G401 (cell line): ENCODE measurements at regions not wholly inside any gene's neighbourhood (a gene's known extent, or its start where the extent isn't known, plus 50 kb on each side); places are given as distances from the start of the nearest gene placed in this dataset.
A peak's percentile ranks its signal among the peaks of the same experiment; 100 is the strongest.

Experiments
- DNase-seq: peaks from one replicate; pipeline ENCODE4 v3.0.0-alpha.2; 2015; ENCODE audit warnings: low spot score
- in situ Hi-C: cut with HindIII; loops from 2 replicates; pipeline ENCODE4 v1.10.0; 2016; ENCODE audit warnings: low sequenced_read_pairs, mixed read lengths

DNA sequence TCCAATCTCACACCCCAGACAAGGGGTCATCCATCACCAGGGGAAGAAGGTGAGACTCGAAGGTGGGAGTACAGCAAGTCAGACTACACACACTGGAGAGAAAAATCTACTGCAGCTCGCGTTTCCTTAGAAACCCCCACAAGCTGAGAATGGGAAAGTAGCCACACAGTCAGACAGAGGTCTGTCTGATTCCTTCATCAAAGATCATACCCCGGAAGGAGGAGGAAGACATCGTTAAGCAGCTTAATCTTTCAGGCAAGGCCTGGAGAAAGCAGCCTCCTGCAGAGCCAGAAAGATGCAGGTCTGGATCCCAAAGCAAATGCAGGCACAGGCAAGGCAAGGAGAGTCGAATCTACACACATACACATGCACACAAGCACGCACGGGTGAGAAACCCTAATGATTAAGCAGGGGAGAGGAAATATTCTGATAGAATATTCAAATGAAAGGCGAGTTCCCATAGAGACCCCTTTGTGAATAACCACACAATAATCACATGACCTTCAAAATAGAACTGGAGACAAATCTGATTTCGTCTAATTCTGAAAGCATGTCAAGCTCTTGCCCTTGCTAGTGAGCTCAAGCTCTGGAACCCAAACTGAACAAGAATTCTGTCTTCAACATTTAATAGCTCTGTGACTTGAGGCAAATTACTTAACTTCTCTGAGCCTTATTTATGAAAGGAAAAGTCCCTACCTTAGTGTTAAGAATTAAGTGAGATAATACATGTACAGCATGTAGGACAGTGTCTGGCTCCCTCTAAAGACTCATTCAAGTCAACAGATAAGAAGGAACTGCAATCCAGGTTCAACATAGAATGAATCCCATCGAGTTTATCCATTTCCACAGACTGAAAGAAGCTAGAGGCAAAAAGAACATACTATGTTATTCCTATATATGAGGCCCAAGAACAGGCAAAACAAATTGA is 387.8 kb downstream of the OMA1 start:
- in situ Hi-C loops = no loop called here
- DNase-seq = no peak

DNA sequence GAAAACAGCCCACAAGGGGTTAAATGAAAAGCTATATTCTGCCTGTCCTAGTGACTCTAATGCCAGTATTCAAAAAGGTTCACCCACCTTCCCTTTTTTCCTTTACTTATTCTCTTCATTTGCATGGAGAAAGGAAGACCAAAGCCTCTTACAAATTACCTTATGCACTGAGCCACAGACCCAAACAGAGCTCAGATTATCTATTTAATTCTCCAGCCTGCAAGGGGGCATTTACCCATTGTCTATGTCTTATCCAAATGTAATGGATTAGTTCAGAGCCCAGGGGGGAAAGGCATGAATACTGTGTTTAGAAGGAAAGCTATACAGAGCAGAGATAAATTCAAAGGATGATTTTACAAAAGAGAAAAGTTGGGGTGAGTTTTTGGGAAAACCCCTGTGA is 388.5 kb downstream of the OMA1 start:
- no peak for DNase-seq
- in situ Hi-C loops = no loop called here

DNA sequence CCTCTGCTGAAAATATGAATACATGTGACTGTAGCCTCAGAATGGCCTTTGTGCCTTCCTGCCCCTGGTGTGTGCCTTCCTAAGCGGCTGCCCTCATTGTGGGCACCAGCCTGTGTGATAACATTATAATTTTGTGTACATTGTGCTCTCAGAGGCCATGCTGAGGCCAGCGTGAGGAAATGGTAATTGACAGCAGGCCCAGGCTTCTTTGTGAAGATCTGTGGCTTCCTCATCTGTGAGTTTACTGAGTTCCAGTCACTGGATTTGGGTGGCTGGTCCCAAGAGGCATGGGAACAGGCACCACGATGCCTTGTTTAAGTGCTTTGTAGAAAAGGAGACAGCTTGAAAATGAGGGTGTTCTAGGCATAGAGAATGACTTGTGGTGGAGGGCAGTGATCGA is 389.3 kb downstream of the OMA1 start:
- no peak for DNase-seq
- in situ Hi-C loops = no loop called here

DNA sequence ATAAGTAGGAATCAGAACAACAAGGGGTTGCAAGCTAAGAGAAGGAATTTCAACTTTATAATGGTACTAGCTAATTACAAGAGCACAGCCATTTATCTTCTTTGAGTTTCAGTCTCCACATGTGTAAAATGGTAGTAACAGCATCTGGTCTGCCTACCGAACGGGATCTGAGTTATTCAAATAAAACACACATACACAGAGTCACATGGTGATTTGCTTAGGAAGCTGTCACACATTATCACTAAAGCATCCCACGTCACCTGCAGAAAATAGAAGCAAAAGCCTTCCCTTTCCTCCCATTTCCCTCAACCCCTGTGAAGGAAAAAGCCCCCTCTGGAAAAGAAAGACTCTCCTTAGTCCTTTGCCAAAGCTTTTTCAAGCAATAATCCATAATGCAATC is 389.7 kb downstream of the OMA1 start:
- no peak for DNase-seq
- in situ Hi-C loops = no loop called here

DNA sequence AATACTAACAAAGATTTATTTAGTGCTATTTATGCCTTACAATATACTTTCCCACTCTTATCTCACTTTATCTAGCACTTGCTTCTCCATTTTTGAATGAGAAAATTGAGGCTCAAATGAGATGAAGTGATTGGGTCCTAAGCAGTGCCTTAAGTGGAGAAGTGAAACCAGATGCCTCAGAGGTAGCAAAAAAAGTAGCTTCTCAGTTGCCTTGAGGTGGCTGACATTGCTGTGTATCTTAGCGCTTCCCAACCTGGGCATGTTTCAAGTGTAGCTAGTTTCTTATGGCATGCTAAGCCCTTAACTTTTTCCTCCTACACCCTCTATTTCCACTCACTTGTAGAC is 390.4 kb downstream of the OMA1 start:
- in situ Hi-C loops = no loop called here

DNA sequence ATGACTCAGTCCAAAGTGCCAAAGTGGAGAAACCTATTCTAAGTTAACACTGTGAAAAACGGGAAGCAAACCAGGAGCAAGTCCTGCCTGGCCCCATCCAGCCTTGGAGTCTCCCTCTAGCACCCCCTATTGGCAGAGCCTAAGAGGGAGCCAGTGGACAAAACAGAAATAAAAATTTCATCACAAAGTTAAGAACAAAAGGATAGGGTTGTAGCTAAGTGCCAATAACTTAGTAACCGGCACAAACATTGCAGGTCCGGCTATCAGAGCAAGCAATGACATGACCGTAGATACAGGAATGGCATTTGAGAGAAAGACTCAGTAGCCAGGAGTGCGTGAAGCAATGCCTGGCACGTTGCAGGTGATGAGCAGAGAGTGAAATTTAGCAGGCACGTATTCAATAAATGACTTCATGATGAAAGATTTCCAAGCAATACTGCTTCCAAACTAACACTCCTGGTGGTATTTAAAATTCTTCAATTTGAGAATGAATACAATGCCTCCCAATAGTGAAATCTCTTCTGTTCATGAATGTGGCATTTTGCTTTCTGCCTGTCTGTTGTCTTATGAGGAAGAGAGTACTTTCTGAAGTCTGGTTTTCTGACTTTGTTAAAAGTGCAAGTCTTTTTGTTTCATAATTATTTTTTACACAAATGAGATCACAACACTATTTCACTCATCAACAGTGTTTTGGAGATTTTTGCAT is 391.0 kb downstream of the OMA1 start:
- in situ Hi-C loops = no loop called here
- peak; percentile 24 for DNase-seq

More for the DNA sequence above, 390.4 kb downstream of the OMA1 start:
- no peak for DNase-seq

DNA sequence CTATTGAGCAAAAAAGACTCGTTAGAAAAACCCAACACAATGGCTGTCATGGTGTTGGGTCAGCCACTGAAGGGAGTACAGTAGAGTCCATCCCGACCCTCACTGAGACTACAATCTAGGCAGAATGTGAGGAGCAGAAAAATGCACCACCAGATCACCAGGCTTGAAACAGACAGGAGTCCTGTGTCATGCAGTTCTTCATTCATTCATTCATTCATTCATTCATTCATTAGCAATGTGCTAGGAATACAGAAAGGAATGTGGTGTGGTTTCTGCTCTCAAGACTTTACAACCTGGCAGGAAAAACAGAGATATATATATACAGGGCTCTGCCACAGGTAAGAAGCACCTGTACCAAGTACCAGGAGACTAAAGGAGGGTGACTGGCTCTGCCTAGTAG is 392.3 kb downstream of the OMA1 start:
- in situ Hi-C loops = no loop called here

DNA sequence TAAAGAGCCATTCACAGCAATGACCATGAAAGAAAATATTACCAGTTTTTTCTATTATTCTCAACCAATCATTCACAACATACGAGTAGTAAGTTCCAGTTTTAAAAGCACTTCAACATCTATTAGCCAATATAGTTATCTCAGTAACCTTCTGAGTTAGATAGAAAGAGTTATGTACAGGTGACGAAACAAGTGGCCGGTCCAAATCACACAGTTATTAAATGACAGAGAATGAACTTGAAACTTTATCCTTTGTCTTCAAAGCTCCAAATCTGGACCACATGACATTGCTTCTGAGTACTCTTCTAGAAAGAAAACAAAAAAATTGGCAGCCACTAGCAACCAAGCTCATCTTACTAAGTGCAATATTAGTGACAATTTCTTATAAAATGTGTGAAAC is 393.8 kb downstream of the OMA1 start:
- DNase-seq = no peak
- in situ Hi-C loops = no loop called here

More for the DNA sequence above, 392.3 kb downstream of the OMA1 start:
- DNase-seq = no peak

DNA sequence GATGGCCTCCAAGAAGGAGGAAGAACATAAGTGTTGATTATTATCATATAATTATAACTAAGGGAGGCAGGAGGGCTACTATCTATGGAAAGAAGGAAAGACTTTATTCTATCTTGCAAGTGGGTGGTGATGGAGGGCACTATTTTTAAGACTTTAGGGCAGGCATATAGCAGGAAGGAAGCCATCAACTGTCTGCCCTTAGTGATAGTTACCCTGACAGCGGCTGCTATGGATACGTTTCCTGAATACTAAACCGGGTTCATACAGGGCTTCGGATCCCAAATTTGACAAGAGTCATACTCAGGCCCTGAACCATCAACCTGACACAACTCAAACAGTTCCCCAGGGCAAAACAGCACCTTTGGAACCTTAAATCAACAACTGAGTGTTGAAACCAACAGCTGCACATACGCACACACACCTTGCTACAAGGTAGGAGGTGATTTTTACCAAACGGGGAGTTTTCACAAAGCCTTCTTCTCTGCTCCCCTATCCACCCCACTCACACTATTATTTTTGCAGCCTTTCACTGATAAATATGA is 397.2 kb downstream of the OMA1 start:
- no peak for DNase-seq
- in situ Hi-C loops = no loop called here

DNA sequence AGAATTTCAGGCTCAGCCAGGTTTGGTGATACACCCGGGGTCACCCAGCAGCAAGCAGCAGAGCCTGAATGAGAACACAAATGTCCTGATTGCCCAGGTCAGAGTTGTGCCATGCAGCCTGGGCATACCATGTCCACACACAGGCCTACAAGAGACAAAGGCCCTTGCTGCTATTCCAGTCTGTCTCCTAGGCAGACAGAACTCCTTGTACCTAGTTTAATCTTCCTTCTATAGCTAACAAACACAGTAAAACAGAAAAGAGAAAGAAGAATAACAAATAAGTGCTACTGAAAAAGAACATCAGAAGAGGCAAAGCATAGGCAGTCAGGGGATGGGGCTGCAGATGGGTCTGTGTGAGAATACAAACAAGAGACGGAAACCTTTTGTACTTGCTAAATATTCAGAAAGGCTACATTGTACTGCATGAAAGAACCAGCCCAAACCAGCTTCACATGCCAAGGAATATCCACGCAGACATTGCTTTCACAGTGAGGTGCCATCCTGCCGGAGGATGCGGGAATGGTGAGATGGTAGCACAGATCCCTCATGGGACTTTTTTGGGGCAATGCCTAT is 401.7 kb downstream of the OMA1 start:
- no peak for DNase-seq
- in situ Hi-C loops = no loop called here

DNA sequence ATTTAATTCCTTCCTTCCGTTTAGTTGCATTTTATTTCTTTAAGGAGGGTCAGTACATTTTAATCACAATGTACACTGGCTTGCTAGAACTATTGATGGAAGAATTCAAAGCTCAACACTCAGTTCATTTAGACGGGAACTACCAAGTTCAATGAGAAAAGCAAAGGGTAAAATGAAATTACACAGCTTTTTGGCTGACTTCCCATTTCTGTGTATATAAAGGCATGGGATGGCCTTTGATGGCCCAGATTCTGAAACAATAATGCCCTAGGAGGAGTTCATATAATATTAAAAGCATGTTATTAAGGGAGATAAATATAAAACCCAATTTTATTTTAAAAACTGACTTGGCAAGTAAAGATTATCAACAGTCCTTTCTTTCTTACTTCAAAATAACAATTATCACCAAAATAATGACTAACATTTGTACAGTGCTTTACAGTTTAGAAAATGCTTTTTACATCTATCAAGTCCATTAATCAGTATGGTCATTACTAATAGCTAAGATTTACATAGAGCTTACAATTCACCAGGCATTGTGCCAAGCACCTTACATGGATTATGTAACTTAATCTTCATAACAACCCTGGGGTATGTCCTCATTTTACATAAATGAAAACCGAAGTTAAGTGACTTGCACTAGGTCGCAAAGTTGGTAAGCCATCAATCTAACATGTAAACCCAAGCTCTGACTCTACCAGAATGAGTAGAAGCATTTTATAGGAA is 402.4 kb downstream of the OMA1 start:
- no peak for DNase-seq
- in situ Hi-C loops = no loop called here

DNA sequence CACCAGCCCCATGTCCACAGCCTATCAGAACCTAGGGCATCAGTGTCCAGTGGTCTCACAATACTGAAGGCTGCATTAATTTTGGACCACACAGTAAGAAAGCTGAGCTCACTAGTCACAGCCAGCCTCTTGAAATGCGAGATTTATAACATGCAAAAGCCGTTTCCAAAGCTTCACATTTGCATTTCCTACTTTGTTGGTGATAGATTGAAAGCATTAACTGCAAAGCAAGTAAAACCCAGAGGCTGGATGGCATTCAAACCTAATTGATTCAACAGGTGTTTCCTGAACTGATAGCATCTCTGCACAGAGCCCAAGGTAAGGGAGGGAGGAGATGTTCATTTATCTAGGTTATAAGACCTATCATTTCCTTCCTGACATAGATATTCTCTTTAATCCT is 410.1 kb downstream of the OMA1 start:
- in situ Hi-C loops = no loop called here
- DNase-seq = no peak

DNA sequence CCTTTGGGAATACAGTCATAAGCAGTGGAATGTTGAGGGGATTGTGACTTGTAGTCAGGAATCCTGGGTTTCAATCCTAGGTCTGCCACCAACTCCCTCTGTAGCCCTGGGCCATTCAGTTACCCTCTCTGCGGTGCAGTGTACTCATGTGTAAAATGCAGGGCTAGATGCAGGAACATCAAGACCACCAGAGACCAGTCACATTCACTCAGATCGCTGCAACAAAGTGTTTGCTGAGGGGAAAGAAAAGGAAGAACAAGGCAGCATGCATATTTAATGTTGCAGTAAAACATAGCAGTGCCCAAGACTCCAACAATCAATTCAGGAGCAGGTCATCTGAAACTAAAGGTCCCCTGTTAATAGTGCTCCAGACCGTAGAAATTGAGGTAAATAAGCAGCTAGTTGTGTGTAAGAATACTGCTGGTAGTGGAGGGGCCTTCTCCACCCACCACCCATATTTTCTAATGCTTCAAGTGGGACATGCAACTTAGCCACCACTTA is 410.7 kb downstream of the OMA1 start:
- DNase-seq = no peak
- in situ Hi-C loops = no loop called here

DNA sequence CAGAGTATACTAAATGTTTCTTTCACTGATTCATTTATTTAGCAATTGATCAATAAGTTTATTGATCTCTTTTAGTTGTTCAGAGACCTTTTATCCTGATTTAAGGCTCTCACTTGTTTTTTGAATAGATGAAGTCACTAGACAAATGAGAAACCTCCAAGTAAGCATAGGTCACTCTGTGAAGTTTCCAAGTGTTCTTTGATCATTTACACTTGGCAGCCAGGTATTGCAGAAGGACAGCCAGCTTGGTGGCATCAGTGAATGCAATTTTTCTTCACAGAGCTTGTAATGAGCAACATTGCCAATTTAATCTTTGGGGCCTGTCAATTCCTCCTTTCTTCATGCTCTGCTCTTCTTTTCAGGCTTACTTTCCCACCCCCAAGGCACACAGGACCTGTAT is 413.0 kb downstream of the OMA1 start:
- no peak for DNase-seq
- in situ Hi-C loops = no loop called here

DNA sequence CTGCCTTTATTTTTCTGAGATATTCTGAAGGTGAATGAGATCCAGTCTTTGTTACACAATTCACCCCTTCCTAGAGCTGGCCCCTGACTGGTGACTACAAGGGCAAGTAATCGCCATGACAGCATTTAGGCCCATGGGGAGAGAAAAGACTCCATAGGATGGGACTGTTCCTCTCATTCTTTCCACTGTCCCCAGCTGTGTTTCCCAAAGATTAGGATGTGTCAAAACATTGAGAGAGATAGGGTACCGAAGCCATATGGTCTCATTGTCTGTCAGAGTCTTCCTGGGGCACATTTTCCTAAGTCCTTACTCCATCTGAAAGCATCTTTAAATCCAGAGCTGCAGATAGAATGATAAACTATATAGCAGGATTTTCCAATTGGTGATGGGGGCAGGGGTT is 423.5 kb downstream of the OMA1 start:
- DNase-seq = no peak
- in situ Hi-C loops = no loop called here

DNA sequence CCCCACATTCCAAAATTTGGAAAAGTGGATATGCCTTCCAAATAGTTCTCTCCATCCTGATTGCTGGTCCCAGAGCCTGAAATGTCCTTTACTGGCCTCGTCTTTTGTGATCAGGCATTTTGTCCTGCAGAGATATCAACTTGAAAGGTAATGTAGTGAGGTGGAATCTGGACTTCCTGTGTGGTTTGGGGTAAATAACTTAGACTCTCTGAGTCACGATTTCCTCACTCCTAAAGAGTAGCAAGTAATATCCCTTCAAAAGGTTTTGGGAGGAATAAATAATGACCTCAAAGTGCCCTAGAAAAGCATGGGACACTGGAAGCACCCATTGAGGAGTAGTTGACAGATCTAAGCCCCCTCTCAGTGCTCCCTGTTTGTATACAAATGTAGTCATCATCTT is 426.6 kb downstream of the OMA1 start:
- in situ Hi-C loops = no loop called here
- DNase-seq = no peak

DNA sequence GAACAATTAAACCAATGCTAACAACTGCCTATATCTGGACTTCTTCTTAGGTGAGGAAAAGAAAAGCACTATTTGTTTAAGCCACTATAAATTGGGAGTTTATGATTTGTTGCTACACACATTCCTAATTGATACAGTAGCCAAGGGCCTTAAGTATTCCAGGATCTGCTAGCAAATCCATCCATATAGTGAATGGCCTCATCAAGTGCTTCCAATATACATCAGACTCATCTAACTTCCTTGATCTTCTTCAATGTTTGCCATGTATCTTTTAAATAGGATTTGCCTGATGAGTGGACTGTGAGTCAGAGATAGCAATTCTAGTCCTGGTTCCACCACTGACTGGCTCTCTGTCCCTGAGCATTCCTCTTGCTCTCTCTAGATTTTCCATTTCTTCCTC is 430.2 kb downstream of the OMA1 start:
- no peak for DNase-seq
- in situ Hi-C loops = no loop called here

DNA sequence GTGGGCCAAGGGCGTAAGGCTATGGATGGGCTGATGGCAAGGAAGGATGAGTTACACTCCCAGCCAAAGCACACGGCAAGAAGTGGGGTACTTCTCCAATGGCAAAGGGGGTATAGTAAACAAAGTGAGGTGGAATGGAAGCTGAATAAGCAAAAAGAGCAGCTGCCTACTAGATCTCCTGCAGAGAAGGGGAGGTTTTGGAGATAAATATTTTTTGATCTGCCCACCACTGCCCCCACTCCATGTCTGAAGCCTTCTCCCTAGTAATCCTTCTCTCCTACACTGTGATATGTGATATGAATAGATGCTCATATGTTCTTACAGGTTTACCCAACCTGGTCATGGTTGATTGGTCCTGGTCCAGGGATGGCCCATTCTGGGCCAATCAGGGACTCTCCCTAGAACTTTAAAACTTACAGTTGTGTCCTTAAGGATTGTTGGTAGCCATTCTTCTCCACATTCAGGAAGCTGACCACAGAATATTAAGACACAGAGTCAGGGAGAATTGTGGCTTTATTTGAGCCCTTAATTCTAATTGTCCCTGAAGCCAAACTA is 436.8 kb downstream of the OMA1 start:
- in situ Hi-C loops = no loop called here
- no peak for DNase-seq

DNA sequence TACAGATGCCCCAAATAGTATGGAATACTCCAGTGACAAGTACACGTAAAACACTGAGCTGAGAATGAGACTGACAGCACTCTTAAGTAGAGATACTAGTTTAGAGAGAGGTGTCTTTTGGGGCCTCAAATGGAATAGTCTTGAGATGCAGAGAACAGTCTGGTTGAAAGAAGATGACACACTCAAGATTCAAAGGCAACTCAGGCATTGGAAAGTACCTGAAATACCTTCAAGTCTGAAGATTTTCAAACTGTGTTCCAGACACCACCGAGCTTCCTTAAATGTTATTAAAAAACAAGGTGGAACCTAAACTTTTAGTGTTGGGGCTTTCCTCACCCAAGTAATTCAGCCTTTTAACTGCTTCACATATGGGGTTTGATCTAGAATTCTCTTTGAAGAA is 437.7 kb downstream of the OMA1 start:
- in situ Hi-C loops = no loop called here

More for the DNA sequence above, 437.7 kb downstream of the OMA1 start:
- no peak for DNase-seq
